Osteocyte (in vitro differentiated cells): ENCODE measurements at regions not wholly inside any gene's neighbourhood (a gene's known extent, or its start where the extent isn't known, plus 50 kb on each side); places are given as distances from the start of the nearest gene placed in this dataset.

ENCODE experiments used
- DNase-seq: peaks from one replicate; pipeline ENCODE4 v3.0.0; 2021; ENCODE audit warnings: mixed read lengths; ENCODE audit not compliant: unreplicated experiment; ENCODE audit errors: extremely low spot score
- H3K27ac Mint-ChIP-seq: one replicate; pipeline ENCODE4 v1.8.0; 2021; ENCODE audit warnings: mild to moderate bottlenecking, mixed read lengths; ENCODE audit not compliant: unreplicated experiment
- H3K27me3 Mint-ChIP-seq: one replicate; pipeline ENCODE4 v1.8.0; 2021; ENCODE audit warnings: mixed read lengths; ENCODE audit not compliant: unreplicated experiment
- H3K36me3 Mint-ChIP-seq: one replicate; pipeline ENCODE4 v1.8.0; 2021; ENCODE audit warnings: mixed read lengths; ENCODE audit not compliant: unreplicated experiment
- H3K4me1 Mint-ChIP-seq: one replicate; pipeline ENCODE4 v1.8.0; 2021; ENCODE audit warnings: mixed read lengths; ENCODE audit not compliant: unreplicated experiment
- H3K4me3 Mint-ChIP-seq: one replicate; pipeline ENCODE4 v1.8.0; 2021; ENCODE audit warnings: mild to moderate bottlenecking, moderate library complexity, mixed read lengths; ENCODE audit not compliant: unreplicated experiment
- H3K9me3 Mint-ChIP-seq: one replicate; pipeline ENCODE4 v1.8.0; 2021; ENCODE audit warnings: mixed read lengths; ENCODE audit not compliant: unreplicated experiment
- TF ChIP-seq, protein P1 (sequence below): fragments of 200-600 bp; sonication (generic); IDR thresholded peaks from 2 replicates; pipeline ENCODE4 v1.5.0; 2021; ENCODE audit warnings: antibody characterized with exemption, mild to moderate bottlenecking, moderate library complexity

DNA sequence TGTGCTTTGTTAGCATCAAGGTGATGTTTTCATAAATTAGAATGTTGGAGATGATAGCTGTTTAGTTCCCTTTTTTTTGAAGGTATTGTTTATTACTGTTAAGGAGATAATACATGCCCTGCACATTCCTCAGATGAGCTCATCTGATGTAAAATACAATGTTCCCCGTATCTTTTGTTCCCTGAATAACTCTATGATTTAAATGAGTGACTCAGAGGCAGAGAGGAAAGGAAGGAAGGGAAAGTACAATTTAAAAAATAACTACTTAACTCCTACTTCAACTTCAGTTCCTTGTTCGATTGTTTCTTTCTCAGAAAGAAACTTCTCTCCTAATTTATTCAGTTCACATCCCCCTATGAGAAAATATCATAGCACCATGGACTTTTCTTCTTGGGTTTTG, 208.7 kb downstream of the KCNE4 start:
- no peak for DNase-seq
- Mint-ChIP-seq H3K36me3 (peaks cover 14% of the 10 kb centered on the region), H3K9me3 (peaks cover 17% of the 10 kb centered on the region), H3K27me3 (no peaks in the 10 kb centered on the region), H3K4me1 (peaks cover 13% of the 10 kb centered on the region), H3K4me3 (no peak overlapping the region), H3K27ac (no peak overlapping the region)
- TF ChIP-seq, protein P1, sequence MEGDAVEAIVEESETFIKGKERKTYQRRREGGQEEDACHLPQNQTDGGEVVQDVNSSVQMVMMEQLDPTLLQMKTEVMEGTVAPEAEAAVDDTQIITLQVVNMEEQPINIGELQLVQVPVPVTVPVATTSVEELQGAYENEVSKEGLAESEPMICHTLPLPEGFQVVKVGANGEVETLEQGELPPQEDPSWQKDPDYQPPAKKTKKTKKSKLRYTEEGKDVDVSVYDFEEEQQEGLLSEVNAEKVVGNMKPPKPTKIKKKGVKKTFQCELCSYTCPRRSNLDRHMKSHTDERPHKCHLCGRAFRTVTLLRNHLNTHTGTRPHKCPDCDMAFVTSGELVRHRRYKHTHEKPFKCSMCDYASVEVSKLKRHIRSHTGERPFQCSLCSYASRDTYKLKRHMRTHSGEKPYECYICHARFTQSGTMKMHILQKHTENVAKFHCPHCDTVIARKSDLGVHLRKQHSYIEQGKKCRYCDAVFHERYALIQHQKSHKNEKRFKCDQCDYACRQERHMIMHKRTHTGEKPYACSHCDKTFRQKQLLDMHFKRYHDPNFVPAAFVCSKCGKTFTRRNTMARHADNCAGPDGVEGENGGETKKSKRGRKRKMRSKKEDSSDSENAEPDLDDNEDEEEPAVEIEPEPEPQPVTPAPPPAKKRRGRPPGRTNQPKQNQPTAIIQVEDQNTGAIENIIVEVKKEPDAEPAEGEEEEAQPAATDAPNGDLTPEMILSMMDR, result no peak

DNA sequence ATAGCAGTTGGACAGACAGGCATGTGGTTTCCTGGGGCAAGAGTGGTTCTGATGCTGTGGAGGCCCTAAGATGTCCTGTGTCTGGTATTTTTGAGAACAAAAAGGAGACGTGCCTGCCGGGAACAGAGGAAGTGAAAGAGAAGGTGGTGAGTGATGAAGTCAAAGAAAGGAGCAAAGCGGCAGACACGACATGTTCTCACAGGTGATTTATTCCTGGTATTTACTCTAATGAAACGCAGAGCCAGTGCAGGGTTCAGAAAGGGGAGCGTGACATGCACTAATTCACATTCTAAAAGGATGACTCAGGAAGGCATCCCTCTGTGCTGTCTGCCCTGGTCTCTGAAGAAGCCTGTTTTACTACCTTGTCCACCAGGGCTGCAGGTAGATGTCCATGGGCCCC, 211.0 kb downstream of the KCNE4 start:
- Mint-ChIP-seq H3K27ac (no peak overlapping the region), H3K4me3 (no peak overlapping the region)

DNA sequence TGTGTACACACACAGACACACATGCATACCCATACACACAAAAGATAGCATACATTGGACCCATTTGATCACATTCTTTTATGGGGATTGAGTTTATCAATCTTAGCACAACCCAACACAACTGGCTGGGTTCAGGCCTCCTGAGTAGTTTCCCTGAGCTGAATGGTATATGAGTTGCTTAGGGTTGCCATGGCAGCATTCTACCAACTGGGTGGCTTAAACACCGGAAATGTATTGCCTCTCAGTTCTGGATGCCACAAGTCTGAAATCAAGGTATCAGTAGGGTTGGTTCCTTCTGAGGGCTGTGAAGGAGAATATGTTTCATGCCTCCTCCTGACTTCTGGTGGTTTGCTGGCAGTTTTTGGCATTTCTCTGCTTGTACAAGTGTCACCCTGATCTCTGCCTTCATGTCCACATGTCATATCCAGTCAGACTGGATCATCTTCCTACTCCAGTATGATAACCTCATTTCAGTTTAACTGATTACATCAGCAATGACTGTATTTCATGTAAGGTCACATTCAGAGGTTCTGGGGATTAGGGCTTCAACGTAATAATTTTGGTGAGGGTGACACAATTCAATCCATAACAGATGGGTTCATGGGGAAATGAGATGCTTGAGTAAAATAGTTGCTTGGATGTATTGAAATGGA, 212.7 kb downstream of the KCNE4 start:
- H3K4me3 Mint-ChIP-seq, result no peak overlapping the region
- H3K9me3 Mint-ChIP-seq, result no peaks in the 10 kb centered on the region
- peaks cover 18% of the 10 kb centered on the region for H3K4me1 Mint-ChIP-seq
- no peaks in the 10 kb centered on the region for H3K27me3 Mint-ChIP-seq
- DNase-seq, result no peak
- no peaks in the 10 kb centered on the region for H3K36me3 Mint-ChIP-seq
- H3K27ac Mint-ChIP-seq, result no peak overlapping the region
- TF ChIP-seq, protein P1, result no peak

More for the DNA sequence above, 211.0 kb downstream of the KCNE4 start:
- Mint-ChIP-seq H3K36me3 (peaks cover 2% of the 10 kb centered on the region), H3K4me1 (peaks cover 13% of the 10 kb centered on the region), H3K9me3 (peaks cover 2% of the 10 kb centered on the region), H3K27me3 (no peaks in the 10 kb centered on the region)
- TF ChIP-seq, protein P1, result no peak
- no peak for DNase-seq

DNA sequence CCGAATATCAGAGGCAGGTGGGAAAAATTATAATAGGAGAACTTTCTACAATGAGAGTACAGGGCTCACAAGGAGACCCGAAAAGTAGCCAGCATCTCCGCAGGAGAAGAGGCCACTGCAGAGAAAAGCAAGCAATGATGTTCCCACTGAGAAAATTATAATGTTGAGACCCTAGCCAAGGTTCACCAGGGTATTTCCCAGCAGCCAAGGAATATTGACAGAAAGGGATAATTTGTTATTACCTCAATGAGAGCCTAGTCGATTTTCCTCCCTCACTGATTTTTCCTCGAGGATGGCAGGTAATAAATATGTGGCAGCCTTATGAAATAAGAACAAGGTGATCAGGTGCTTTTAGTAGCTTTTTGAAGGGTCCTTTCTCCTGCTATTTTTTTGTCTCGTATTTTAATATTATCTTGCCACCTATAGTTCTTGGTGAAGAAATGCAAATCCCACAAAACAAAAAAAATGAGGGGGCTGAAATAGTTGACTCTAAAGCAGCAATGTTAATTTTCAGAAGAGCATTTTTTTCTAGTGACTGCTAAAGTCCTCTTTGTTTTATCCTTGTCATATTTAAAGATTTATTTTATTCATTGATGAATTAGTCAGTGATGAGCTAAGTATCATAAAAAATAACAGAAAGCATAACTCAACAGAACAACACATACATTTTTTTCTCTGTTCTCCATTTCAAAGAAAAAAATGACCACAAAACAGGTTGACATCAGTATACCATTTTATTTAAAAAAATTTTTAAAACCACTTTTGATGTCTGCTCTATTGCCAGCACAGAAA, 215.4 kb downstream of the KCNE4 start:
- Mint-ChIP-seq H3K4me3 (no peak overlapping the region), H3K36me3 (no peaks in the 10 kb centered on the region), H3K9me3 (no peaks in the 10 kb centered on the region), H3K27me3 (no peaks in the 10 kb centered on the region), H3K4me1 (peaks cover 14% of the 10 kb centered on the region), H3K27ac (no peak overlapping the region)
- TF ChIP-seq, protein P1, result no peak
- DNase-seq, result no peak

DNA sequence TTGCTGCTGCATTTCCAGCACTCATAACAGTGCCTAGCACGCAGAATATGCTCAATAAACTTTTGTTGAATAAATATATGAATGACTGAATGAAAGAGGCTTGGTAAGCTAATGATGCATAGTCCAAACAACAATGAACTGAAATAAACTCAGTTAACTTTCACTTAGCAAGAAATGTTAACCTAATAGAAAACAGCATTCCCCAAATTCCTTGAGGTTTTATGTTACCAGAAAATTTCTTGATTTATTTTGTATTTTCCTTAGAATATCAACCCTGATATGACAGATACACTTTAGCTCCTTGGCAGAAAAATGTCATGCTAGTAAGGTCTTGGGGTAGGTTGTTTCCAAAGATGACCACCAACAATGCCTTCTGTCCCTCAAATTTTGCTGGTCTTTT, 217.4 kb downstream of the KCNE4 start:
- Mint-ChIP-seq H3K9me3 (no peaks in the 10 kb centered on the region), H3K27me3 (no peaks in the 10 kb centered on the region), H3K4me1 (peaks cover 11% of the 10 kb centered on the region), H3K27ac (no peak overlapping the region), H3K4me3 (no peak overlapping the region), H3K36me3 (no peaks in the 10 kb centered on the region)
- TF ChIP-seq, protein P1, result no peak
- DNase-seq, result no peak
